ENCODE measurements at regions not wholly inside any gene's neighbourhood (a gene's known extent, or its start where the extent isn't known, plus 50 kb on each side); places are given as distances from the start of the nearest gene placed in this dataset.

GRCh38 chrY:21370494-21370893 lies 140.6 kb upstream of the RBMY1B start:
- no peak for DNase-seq

GRCh38 chrY:21394116-21394515 lies 117.0 kb upstream of the RBMY1B start:
- DNase-seq, result no peak

GRCh38 chrY:21422221-21422620 lies 88.9 kb upstream of the RBMY1B start:
- DNase-seq, result peak; percentile 7

GRCh38 chrY:21440536-21440935 lies 70.6 kb upstream of the RBMY1B start:
- DNase-seq, result peak; percentile 40

- DNase-seq, result no peak
These were observed 57.5 kb upstream of the RBMY1B start for GRCh38 chrY:21453644-21454043.

GRCh38 chrY:21454133-21454532 lies 57.0 kb upstream of the RBMY1B start:
- no peak for DNase-seq

GRCh38 chrY:21459648-21460047 lies 51.5 kb upstream of the RBMY1B start:
- DNase-seq, result no peak
